H1 (cell line): ENCODE measurements at regions not wholly inside any gene's neighbourhood (a gene's known extent, or its start where the extent isn't known, plus 50 kb on each side); places are given as distances from the start of the nearest gene placed in this dataset.

Experiments used
- CTCF ChIA-PET: fragments of 300-600 bp; sonication (Branson Sonifier 250); formaldehyde crosslinking; loops from one replicate; lab custom pipeline; 2021; ENCODE audit not compliant: partially characterized antibody; lab: Charles Lee
- POLR2A ChIA-PET: fragments of 300-600 bp; sonication (Branson Sonifier 250); formaldehyde crosslinking; loops from one replicate; lab custom pipeline; 2021; ENCODE audit warnings: inconsistent platforms; ENCODE audit not compliant: partially characterized antibody; lab: Charles Lee
- DNase-seq, 2 experiments: peaks; one replicate each; pipeline versions ENCODE4 v3.0.0 to v3.0.0-alpha.2; 2010 to 2022; ENCODE audit warnings: low spot score in 2 of 2, low read depth in 1 of 2, mixed read lengths in 1 of 2
- FAIRE-seq: peaks from 2 replicates; lab custom pipeline; 2011; peaks lifted over from hg19 to GRCh38; lab: Jason Lieb, UNC
- H2AFZ ChIP-seq: 2 replicates; pipeline ENCODE4 v1.8.1; 2012; ENCODE audit warnings: low read length, inconsistent platforms
- H2AK5ac ChIP-seq: 2 replicates; pipeline ENCODE4 v1.6.1; 2013; ENCODE audit warnings: low read depth, low read length
- H2BK120ac ChIP-seq: replicated peaks from 2 replicates; pipeline ENCODE3; 2013; ENCODE audit warnings: low read depth, low read length, inconsistent platforms
- H2BK12ac ChIP-seq: 2 replicates; pipeline ENCODE4 v1.6.1; 2013; ENCODE audit warnings: low read depth, low read length
- H2BK15ac ChIP-seq: 2 replicates; pipeline ENCODE4 v1.6.1; 2013; ENCODE audit warnings: low read length
- H2BK20ac ChIP-seq: 2 replicates; pipeline ENCODE4 v1.6.1; 2013; ENCODE audit warnings: low read length
- H2BK5ac ChIP-seq: 2 replicates; pipeline ENCODE4 v1.6.1; 2013; ENCODE audit warnings: low read depth, low read length
- H3K14ac ChIP-seq: 2 replicates; pipeline ENCODE4 v1.6.1; 2013; ENCODE audit warnings: inconsistent platforms; ENCODE audit not compliant: insufficient read length
- H3K18ac ChIP-seq: 2 replicates; pipeline ENCODE4 v1.6.1; 2013; ENCODE audit warnings: low read length; ENCODE audit errors: extremely low read depth
- H3K23ac ChIP-seq: 2 replicates; pipeline ENCODE4 v1.6.1; 2013; ENCODE audit warnings: inconsistent platforms; ENCODE audit not compliant: insufficient read length
- H3K23me2 ChIP-seq: 2 replicates; pipeline ENCODE4 v1.6.1; 2013; ENCODE audit warnings: low read depth, low read length
- H3K27ac ChIP-seq: 2 replicates; pipeline ENCODE4 v1.6.1; 2011; ENCODE audit warnings: low read depth, low read length, inconsistent platforms
- H3K27me3 ChIP-seq, 4 experiments: replicated peaks in 1 of 4; 1 replicate in 1 of 4; 2 replicates in 3 of 4; pipeline versions ENCODE4 v1.6.1 to v1.8.1; 2011 to 2013; ENCODE audit warnings: low read length in 3 of 4, mild to moderate bottlenecking in 3 of 4, inconsistent platforms in 2 of 4, mixed read lengths in 2 of 4, moderate library complexity in 1 of 4; ENCODE audit not compliant: control insufficient read depth in 3 of 4, insufficient read depth in 3 of 4; ENCODE audit errors: extremely low read depth in 1 of 4
- H3K36me3 ChIP-seq, 4 experiments: 2 replicates each; pipeline versions ENCODE4 v1.6.1 to v1.8.1; 2011 to 2013; ENCODE audit warnings: mild to moderate bottlenecking in 4 of 4, low read length in 3 of 4, moderate library complexity in 2 of 4, control low read depth in 1 of 4, inconsistent platforms in 1 of 4; ENCODE audit not compliant: insufficient read depth in 4 of 4, control insufficient read depth in 2 of 4
- H3K4ac ChIP-seq: replicated peaks from 2 replicates; pipeline ENCODE3; 2013; ENCODE audit warnings: low read length, low read depth, mixed read lengths, inconsistent platforms; ENCODE audit not compliant: insufficient read length
- H3K4me1 ChIP-seq, 4 experiments: replicated peaks in 1 of 4; 1 replicate in 1 of 4; 2 replicates in 3 of 4; pipeline versions ENCODE4 v1.6.1 to v1.8.1; 2011 to 2013; ENCODE audit warnings: low read length in 3 of 4, inconsistent platforms in 2 of 4, mixed read lengths in 1 of 4; ENCODE audit not compliant: insufficient read depth in 4 of 4, control insufficient read depth in 3 of 4
- H3K4me2 ChIP-seq, 2 experiments: 2 replicates each; pipeline versions ENCODE4 v1.6.1 to v1.8.1; 2011 to 2013; ENCODE audit warnings: low read depth in 2 of 2, low read length in 2 of 2, control low read depth in 1 of 2, inconsistent platforms in 1 of 2, mild to moderate bottlenecking in 1 of 2; ENCODE audit not compliant: insufficient read depth in 1 of 2
- H3K4me3 ChIP-seq, 4 experiments: fragments of 200-600, 300-600 bp in 1 of 4; sonication (generic), shearing (Covaris generic), sonication (Bioruptor Twin) in 1 of 4; 2 replicates each; pipeline versions ENCODE4 v1.5.1 to v1.8.1; 2011 to 2016; ENCODE audit warnings: low read length in 4 of 4, low read depth in 3 of 4, control low read depth in 2 of 4, inconsistent platforms in 2 of 4, mild to moderate bottlenecking in 2 of 4, mixed read lengths in 1 of 4, moderate library complexity in 1 of 4; ENCODE audit not compliant: insufficient read depth in 2 of 4; ENCODE audit errors: extremely low read depth in 1 of 4
- H3K56ac ChIP-seq: replicated peaks from 2 replicates; pipeline ENCODE3; 2013; ENCODE audit warnings: low read depth, mild to moderate bottlenecking, mixed read lengths, low read length, inconsistent platforms; ENCODE audit not compliant: insufficient read length
- H3K79me1 ChIP-seq: 2 replicates; pipeline ENCODE4 v1.6.1; 2013; ENCODE audit warnings: low read depth, low read length, control low read depth
- H3K79me2 ChIP-seq, 2 experiments: 2 replicates each; pipeline versions ENCODE4 v1.6.1 to v1.8.1; 2012 to 2013; ENCODE audit warnings: low read length in 2 of 2, mild to moderate bottlenecking in 2 of 2, inconsistent platforms in 1 of 2; ENCODE audit not compliant: insufficient read depth in 2 of 2, control insufficient read depth in 1 of 2
- H3K9ac ChIP-seq, 4 experiments: replicated peaks in 1 of 4; 1 replicate in 1 of 4; 2 replicates in 3 of 4; pipeline versions ENCODE4 v1.6.1 to v1.8.1; 2011 to 2013; ENCODE audit warnings: low read depth in 3 of 4, low read length in 3 of 4, control low read depth in 2 of 4, mild to moderate bottlenecking in 2 of 4, moderate library complexity in 2 of 4, inconsistent platforms in 1 of 4; ENCODE audit errors: extremely low read depth in 1 of 4
- H3K9me3 ChIP-seq, 2 experiments: 2 replicates each; pipeline versions ENCODE4 v1.6.1 to v1.8.1; 2012 to 2013; ENCODE audit warnings: mild to moderate bottlenecking in 2 of 2, moderate library complexity in 2 of 2, control low read depth in 1 of 2, inconsistent platforms in 1 of 2, low read depth in 1 of 2, low read length in 1 of 2, mixed read lengths in 1 of 2; ENCODE audit not compliant: insufficient read depth in 2 of 2
- H4K20me1 ChIP-seq, 2 experiments: replicated peaks in 1 of 2; 2 replicates each; pipeline versions ENCODE3 to v1.8.1; 2011 to 2013; ENCODE audit warnings: inconsistent platforms in 2 of 2, low read length in 2 of 2, mild to moderate bottlenecking in 1 of 2; ENCODE audit not compliant: insufficient read depth in 2 of 2, control insufficient read depth in 1 of 2
- H4K5ac ChIP-seq: 2 replicates; pipeline ENCODE4 v1.6.1; 2013; ENCODE audit warnings: low read length, low read depth, mixed read lengths, inconsistent platforms; ENCODE audit not compliant: insufficient read length
- H4K8ac ChIP-seq: 2 replicates; pipeline ENCODE4 v1.8.0; 2013; ENCODE audit warnings: mild to moderate bottlenecking, moderate library complexity, low read length, inconsistent platforms; ENCODE audit not compliant: insufficient read depth; ENCODE audit errors: extremely low read depth
- H4K91ac ChIP-seq: replicated peaks from 2 replicates; pipeline ENCODE3; 2013; ENCODE audit warnings: low read length, mixed read lengths, inconsistent platforms; ENCODE audit not compliant: insufficient read length
- ATF2 ChIP-seq: IDR thresholded peaks from 2 replicates; pipeline ENCODE4 v1.6.1; 2012; ENCODE audit warnings: low read length, inconsistent platforms
- CHD1 ChIP-seq: IDR thresholded peaks from 2 replicates; pipeline ENCODE4 v1.6.1; 2012; ENCODE audit warnings: low read depth, low read length, improper control_type of control experiment
- CREB1 ChIP-seq: IDR thresholded peaks from 2 replicates; pipeline ENCODE4 v1.6.1; 2012; ENCODE audit warnings: inconsistent platforms
- FOSL1 ChIP-seq: IDR thresholded peaks from 2 replicates; pipeline ENCODE4 v1.6.1; 2011; ENCODE audit warnings: mild to moderate bottlenecking, low read depth, low read length, moderate library complexity; ENCODE audit not compliant: insufficient read depth
- KDM1A ChIP-seq: fragments of 200-600, 300-600 bp; sonication (generic); IDR thresholded peaks from 2 replicates; pipeline ENCODE4 v1.7.1; 2016; ENCODE audit warnings: mild to moderate bottlenecking, low read length, borderline replicate concordance
- POU5F1 ChIP-seq: IDR thresholded peaks from 2 replicates; pipeline ENCODE4 v1.6.1; 2011; ENCODE audit warnings: low read depth, mild to moderate bottlenecking, low read length, moderate library complexity
- RBBP5 ChIP-seq: IDR thresholded peaks from 2 replicates; pipeline ENCODE4 v1.7.1; 2012; ENCODE audit warnings: low read depth, mild to moderate bottlenecking, inconsistent platforms, low read length, moderate library complexity, borderline replicate concordance
- SIX5 ChIP-seq: IDR thresholded peaks from 2 replicates; pipeline ENCODE4 v1.6.1; 2011; ENCODE audit warnings: mild to moderate bottlenecking, low read depth, low read length
- SP4 ChIP-seq: IDR thresholded peaks from 2 replicates; pipeline ENCODE4 v1.6.1; 2012; ENCODE audit warnings: low read length, inconsistent platforms
- TAF7 ChIP-seq: optimal IDR thresholded peaks from 2 replicates; pipeline ENCODE3; 2011; ENCODE audit warnings: low read depth, mild to moderate bottlenecking, inconsistent platforms, low read length, moderate library complexity, borderline replicate concordance
- USF2 ChIP-seq: IDR thresholded peaks from 2 replicates; pipeline ENCODE4 v1.6.1; 2011; ENCODE audit warnings: low read length, improper control_type of control experiment
- WGBS, 2 experiments: shearing (Covaris generic) in 1 of 2; methylation state at CpG; one replicate each; pipeline versions ENCODE4 v1.1.6 to v1.1.7; 2013 to 2015; ENCODE audit warnings: low lambda C conversion rate in 2 of 2, mixed read lengths in 2 of 2, inconsistent platforms in 1 of 2, low coverage in 1 of 2, missing lambda C conversion rate in 1 of 2; ENCODE audit not compliant: insufficient replicate concordance in 2 of 2, insufficient coverage in 1 of 2, insufficient read length in 1 of 2; ENCODE audit errors: extremely low coverage in 1 of 2, missing lambda C conversion rate in 1 of 2; 5-methylcytosine and 5-hydroxymethylcytosine counted together

- DNase-seq = no peak
- H3K9ac ChIP-seq = no peak overlapping the region
- H2BK120ac ChIP-seq = no peak overlapping the region
- no peak overlapping the region for H2BK12ac ChIP-seq
- H3K27me3 ChIP-seq = no peaks in the 10 kb centered on the region; a peak in 2 of 7 replicates
- no peak overlapping the region for H3K56ac ChIP-seq
- ChIA-PET CTCF (interaction anchor here (0.7 kb wide), 1 partner anchor 12 kb away, joined by 3 read pairs; no protein-coding TSS in a partner anchor), POLR2A (interaction anchor here (1.0 kb wide), 1 partner anchor 29 kb away, joined by 4 read pairs; no protein-coding TSS in a partner anchor)
- no peak overlapping the region for H4K8ac ChIP-seq
- H3K79me2 ChIP-seq = no peaks in the 10 kb centered on the region
- H2BK20ac ChIP-seq = no peak overlapping the region
- H3K4me3 ChIP-seq = no peak overlapping the region
- H3K4me2 ChIP-seq = no peak overlapping the region
- no peak overlapping the region for H3K27ac ChIP-seq
- no peak for FAIRE-seq
- 91% methylated on average over 14 of the region's 14 CpGs; no CpG with 5 or more reads in 1 of the 2 experiments for WGBS, 2 experiments
- H2BK15ac ChIP-seq = no peak overlapping the region
- H4K91ac ChIP-seq = no peak overlapping the region
- H2BK5ac ChIP-seq = no peak overlapping the region
- H2AK5ac ChIP-seq = no peak overlapping the region
- H3K23me2 ChIP-seq = 0 out of 2 replicates have a peak, but pooled peaks cover 2% of the 10 kb centered on the region
- H3K4ac ChIP-seq = no peak overlapping the region
- no peak overlapping the region for H2AFZ ChIP-seq
- H3K9me3 ChIP-seq = no peaks in the 10 kb centered on the region
- H3K79me1 ChIP-seq = no peaks in the 10 kb centered on the region
- H4K5ac ChIP-seq = no peak overlapping the region
- H3K36me3 ChIP-seq = no peaks in the 10 kb centered on the region
- no peak overlapping the region for H3K23ac ChIP-seq
- no peaks in the 10 kb centered on the region for H3K4me1 ChIP-seq
- no peak overlapping the region for H3K14ac ChIP-seq
- no peaks in the 10 kb centered on the region for H4K20me1 ChIP-seq
- no peak overlapping the region for H3K18ac ChIP-seq
- TF ChIP-seq SP4 (no peak), TAF7 (no peak), USF2 (no peak), KDM1A (no peak), CREB1 (no peak), CHD1 (no peak), FOSL1 (no peak), POU5F1 (no peak), SIX5 (no peak), RBBP5 (no peak), ATF2 (no peak)
These were observed 101.7 kb upstream of the PITX1 start for GRCh38 chr5:135135530-135136226.
